ENCODE measurements at regions not wholly inside any gene's neighbourhood (a gene's known extent, or its start where the extent isn't known, plus 50 kb on each side); places are given as distances from the start of the nearest gene placed in this dataset.

- Mint-ChIP-seq H3K4me1 (peaks cover 6% of the 10 kb centered on the region), H3K27ac (no peak overlapping the region), H3K36me3 (ENCODE audit: low read depth) (no peaks in the 10 kb centered on the region), H3K4me3 (no peak overlapping the region), H3K9me3 (no peaks in the 10 kb centered on the region), H3K27me3 (peaks cover 77% of the 10 kb centered on the region)
- no peak for DNase-seq
- ChIA-PET CTCF (interaction anchor here (1.4 to 4.5 kb wide), 4 partner anchors 77 to 277 kb away, joined by 3 to 34 read pairs (median 5); no protein-coding TSS in a partner anchor), POLR2A (no interaction called here)
These were observed 61.6 kb upstream of the LBX1 start for GRCh38 chr10:101290881-101291280.

- POLR2A ChIA-PET: interaction anchor here (0.8 kb wide), 1 partner anchor 10 kb away, joined by 3 read pairs; no protein-coding TSS in a partner anchor
- H3K36me3 Mint-ChIP-seq (ENCODE audit: low read depth): no peaks in the 10 kb centered on the region
These were observed 62.3 kb upstream of the LBX1 start for GRCh38 chr10:101291331-101292193.

GRCh38 chr10:101292194-101293006 lies 61.6 kb upstream of the BTRC start:
- Mint-ChIP-seq H3K36me3 (ENCODE audit: low read depth) (no peaks in the 10 kb centered on the region), H3K4me1 (peaks cover 6% of the 10 kb centered on the region), H3K27me3 (peaks cover 71% of the 10 kb centered on the region), H3K4me3 (no peak overlapping the region), H3K27ac (no peak overlapping the region), H3K9me3 (no peaks in the 10 kb centered on the region)
- CTCF ChIA-PET: interaction anchor here (0.6 to 4.5 kb wide), 8 partner anchors 8 to 660 kb away, joined by 3 to 34 read pairs (median 4); no protein-coding TSS in a partner anchor
- POLR2A ChIA-PET: interaction anchor here (0.8 kb wide), 1 partner anchor 10 kb away, joined by 3 read pairs; no protein-coding TSS in a partner anchor
- DNase-seq: no peak

More at GRCh38 chr10:101291331-101292193, 62.3 kb upstream of the LBX1 start:
- peak; percentile 33 for DNase-seq
- H3K27me3 Mint-ChIP-seq: peaks cover 72% of the 10 kb centered on the region
- H3K27ac Mint-ChIP-seq: no peak overlapping the region
- no peaks in the 10 kb centered on the region for H3K9me3 Mint-ChIP-seq
- H3K4me1 Mint-ChIP-seq: peaks cover 6% of the 10 kb centered on the region
- CTCF ChIA-PET: interaction anchor here (0.6 to 4.5 kb wide), 10 partner anchors 9 to 659 kb away, joined by 3 to 34 read pairs (median 4); no protein-coding TSS in a partner anchor
- peak overlapping the region; percentile 24 for H3K4me3 Mint-ChIP-seq

GRCh38 chr10:101293007-101293723 lies 60.8 kb upstream of the BTRC start:
- no peak overlapping the region for H3K4me3 Mint-ChIP-seq
- CTCF ChIA-PET: interaction anchor here (0.7 to 4.5 kb wide), 5 partner anchors 9 to 143 kb away, joined by 4 to 34 read pairs (median 9); no protein-coding TSS in a partner anchor
- no peaks in the 10 kb centered on the region for H3K9me3 Mint-ChIP-seq
- peaks cover 72% of the 10 kb centered on the region for H3K27me3 Mint-ChIP-seq
- H3K36me3 Mint-ChIP-seq (ENCODE audit: low read depth): no peaks in the 10 kb centered on the region
- peaks cover 6% of the 10 kb centered on the region for H3K4me1 Mint-ChIP-seq
- POLR2A ChIA-PET: no interaction called here
- DNase-seq: no peak
- no peak overlapping the region for H3K27ac Mint-ChIP-seq

- Mint-ChIP-seq H3K36me3 (ENCODE audit: low read depth) (no peaks in the 10 kb centered on the region), H3K4me3 (no peak overlapping the region), H3K4me1 (peaks cover 6% of the 10 kb centered on the region), H3K27ac (no peak overlapping the region), H3K27me3 (peaks cover 75% of the 10 kb centered on the region), H3K9me3 (no peaks in the 10 kb centered on the region)
- DNase-seq: no peak
- CTCF ChIA-PET: interaction anchor here (0.7 to 4.5 kb wide), 3 partner anchors 50 to 142 kb away, joined by 4 to 34 read pairs (median 6); no protein-coding TSS in a partner anchor
- POLR2A ChIA-PET: no interaction called here
These were observed 59.9 kb upstream of the BTRC start for GRCh38 chr10:101294109-101294508.

GRCh38 chr10:101295261-101295660 lies 58.7 kb upstream of the BTRC start:
- Mint-ChIP-seq H3K27me3 (peaks cover 71% of the 10 kb centered on the region), H3K9me3 (no peaks in the 10 kb centered on the region), H3K36me3 (ENCODE audit: low read depth) (no peaks in the 10 kb centered on the region), H3K4me1 (peaks cover 6% of the 10 kb centered on the region), H3K27ac (no peak overlapping the region), H3K4me3 (no peak overlapping the region)
- ChIA-PET CTCF (interaction anchor here (1.3 kb wide), 1 partner anchor 149 kb away, joined by 3 read pairs; no protein-coding TSS in a partner anchor), POLR2A (no interaction called here)
- no peak for DNase-seq

- Mint-ChIP-seq H3K27me3 (peaks cover 56% of the 10 kb centered on the region), H3K36me3 (ENCODE audit: low read depth) (no peaks in the 10 kb centered on the region), H3K9me3 (no peaks in the 10 kb centered on the region), H3K27ac (no peak overlapping the region), H3K4me1 (no peaks in the 10 kb centered on the region), H3K4me3 (no peak overlapping the region)
- POLR2A ChIA-PET: no interaction called here
- CTCF ChIA-PET: interaction anchor here (0.6 to 1.9 kb wide), 6 partner anchors 8 to 148 kb away, joined by 3 to 6 read pairs (median 3); no protein-coding TSS in a partner anchor
- DNase-seq: peak; percentile 76
These were observed 56.0 kb upstream of the BTRC start for GRCh38 chr10:101297901-101298486.

GRCh38 chr10:101299211-101299610 lies 54.8 kb upstream of the BTRC start:
- no peak for DNase-seq
- Mint-ChIP-seq H3K4me3 (no peak overlapping the region), H3K27ac (no peak overlapping the region), H3K27me3 (peaks cover 49% of the 10 kb centered on the region), H3K36me3 (ENCODE audit: low read depth) (no peaks in the 10 kb centered on the region), H3K4me1 (no peaks in the 10 kb centered on the region), H3K9me3 (no peaks in the 10 kb centered on the region)
- POLR2A ChIA-PET: no interaction called here
- CTCF ChIA-PET: interaction anchor here (0.5 to 1.9 kb wide), 2 partner anchors 20 to 85 kb away, joined by 3 to 4 read pairs; no protein-coding TSS in a partner anchor

- POLR2A ChIA-PET: interaction anchor here (1.2 kb wide), 1 partner anchor 9 kb away, joined by 3 read pairs; no protein-coding TSS in a partner anchor
- Mint-ChIP-seq H3K27me3 (peaks cover 40% of the 10 kb centered on the region), H3K4me3 (no peak overlapping the region), H3K27ac (no peak overlapping the region), H3K36me3 (ENCODE audit: low read depth) (no peaks in the 10 kb centered on the region), H3K9me3 (no peaks in the 10 kb centered on the region), H3K4me1 (no peaks in the 10 kb centered on the region)
- peak; percentile 52 for DNase-seq
- CTCF ChIA-PET: interaction anchor here (0.6 to 2.7 kb wide), 12 partner anchors 9 to 270 kb away, joined by 3 to 15 read pairs (median 6); no protein-coding TSS in a partner anchor
These were observed 52.7 kb upstream of the BTRC start for GRCh38 chr10:101301111-101301731.

GRCh38 chr10:101303087-101303703 lies 50.8 kb upstream of the BTRC start:
- Mint-ChIP-seq H3K27ac (no peak overlapping the region), H3K4me1 (no peaks in the 10 kb centered on the region), H3K36me3 (ENCODE audit: low read depth) (no peaks in the 10 kb centered on the region), H3K9me3 (no peaks in the 10 kb centered on the region), H3K4me3 (no peak overlapping the region), H3K27me3 (peaks cover 37% of the 10 kb centered on the region)
- CTCF ChIA-PET: interaction anchor here (1.7 to 2.7 kb wide), 4 partner anchors 10 to 266 kb away, joined by 4 to 15 read pairs (median 10); no protein-coding TSS in a partner anchor
- DNase-seq: no peak
- POLR2A ChIA-PET: no interaction called here
